ENCODE measurements at regions not wholly inside any gene's neighbourhood (a gene's known extent, or its start where the extent isn't known, plus 50 kb on each side); places are given as distances from the start of the nearest gene placed in this dataset.

DNA sequence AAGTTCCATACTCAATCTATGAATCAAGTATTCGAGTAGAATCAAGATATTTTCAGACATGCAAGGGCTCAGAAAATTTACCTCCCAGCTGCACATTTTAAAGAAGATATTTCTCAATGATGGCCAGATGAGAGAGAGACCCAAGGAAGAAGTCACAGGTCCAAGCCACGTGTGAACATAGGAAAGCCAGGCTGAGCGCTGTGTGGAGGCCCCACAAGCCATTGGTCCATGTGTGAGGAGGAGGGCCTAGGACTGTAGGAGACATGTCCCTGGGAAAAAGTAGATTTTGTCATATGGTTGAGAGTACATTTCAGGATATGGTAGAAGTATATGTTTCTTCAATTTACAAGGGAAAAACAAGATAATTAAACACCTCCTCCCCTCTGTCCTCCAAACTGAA is 115.8 kb upstream of the RPS23 start:
- H3K4me1 ChIP-seq (ENCODE audit: control insufficient read depth, insufficient read depth, low read length, unreplicated experiment): peaks cover 34% of the 10 kb centered on the region
- no peaks in the 10 kb centered on the region for H3K79me2 ChIP-seq (ENCODE audit: control insufficient read depth, insufficient read depth, low read length, unreplicated experiment)
- H3K27ac ChIP-seq (ENCODE audit: low read depth, low read length): no peak overlapping the region
- no peak overlapping the region for H3K4me3 ChIP-seq (ENCODE audit: low read depth, low read length)
- no peaks in the 10 kb centered on the region for H3K27me3 ChIP-seq (ENCODE audit: insufficient read depth, low read length)
- H2AFZ ChIP-seq (ENCODE audit: low read length, unreplicated experiment): no peak overlapping the region
- no peaks in the 10 kb centered on the region for H3K36me3 ChIP-seq (ENCODE audit: insufficient read depth, low read length)

DNA sequence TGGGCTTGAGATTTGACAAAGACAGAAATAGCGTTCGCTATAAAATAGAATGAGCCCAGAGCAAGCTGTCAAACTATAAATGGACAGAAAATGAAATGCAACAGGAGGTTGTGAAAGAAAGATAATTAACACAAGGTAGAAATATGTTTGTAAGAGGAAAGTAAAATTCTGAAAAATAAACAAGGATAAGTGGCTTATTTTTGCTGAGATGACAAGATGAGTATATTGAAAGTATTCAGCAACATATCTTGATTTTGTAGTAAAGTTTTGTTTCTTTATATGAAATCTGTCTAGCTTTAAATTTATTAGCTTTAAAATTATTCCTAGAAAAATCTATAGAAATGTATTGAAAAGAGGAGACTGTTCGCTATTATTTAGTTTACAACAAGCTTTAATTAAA is 111.9 kb upstream of the RPS23 start:
- peaks cover 32% of the 10 kb centered on the region for H3K4me1 ChIP-seq (ENCODE audit: control insufficient read depth, insufficient read depth, low read length, unreplicated experiment)
- H3K79me2 ChIP-seq (ENCODE audit: control insufficient read depth, insufficient read depth, low read length, unreplicated experiment): no peaks in the 10 kb centered on the region
- no peaks in the 10 kb centered on the region for H3K27me3 ChIP-seq (ENCODE audit: insufficient read depth, low read length)
- H2AFZ ChIP-seq (ENCODE audit: low read length, unreplicated experiment): no peak overlapping the region
- peak overlapping the region; percentile 97 for H3K27ac ChIP-seq (ENCODE audit: low read depth, low read length)
- no peak overlapping the region for H3K4me3 ChIP-seq (ENCODE audit: low read depth, low read length)
- no peaks in the 10 kb centered on the region for H3K36me3 ChIP-seq (ENCODE audit: insufficient read depth, low read length)

DNA sequence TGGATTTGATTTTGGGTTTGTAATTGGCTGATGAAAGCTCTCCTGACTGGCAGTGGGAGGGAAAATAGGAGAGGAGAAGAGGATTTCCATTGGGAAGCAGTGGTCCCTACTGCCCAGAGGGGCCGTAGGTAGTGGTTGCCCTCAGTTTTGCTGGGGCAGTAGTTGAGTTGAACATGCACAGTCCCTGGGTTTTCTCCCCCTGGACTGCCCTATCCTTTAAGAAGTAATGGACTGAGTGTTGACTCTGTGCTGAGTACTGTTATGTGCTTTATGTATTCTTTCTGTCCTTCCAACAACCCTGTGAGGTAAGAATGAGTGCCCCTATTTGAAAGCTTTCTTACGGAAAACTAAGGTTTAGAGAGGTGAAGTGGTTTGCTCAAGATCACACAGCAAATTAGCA is 111.2 kb upstream of the RPS23 start:
- no peaks in the 10 kb centered on the region for H3K79me2 ChIP-seq (ENCODE audit: control insufficient read depth, insufficient read depth, low read length, unreplicated experiment)
- no peaks in the 10 kb centered on the region for H3K27me3 ChIP-seq (ENCODE audit: insufficient read depth, low read length)
- peaks cover 32% of the 10 kb centered on the region for H3K4me1 ChIP-seq (ENCODE audit: control insufficient read depth, insufficient read depth, low read length, unreplicated experiment)
- H3K27ac ChIP-seq (ENCODE audit: low read depth, low read length): peak overlapping the region; percentile 97
- peak overlapping the region; percentile 58 for H2AFZ ChIP-seq (ENCODE audit: low read length, unreplicated experiment)
- peak overlapping the region; percentile 63 for H3K4me3 ChIP-seq (ENCODE audit: low read depth, low read length)
- H3K36me3 ChIP-seq (ENCODE audit: insufficient read depth, low read length): no peaks in the 10 kb centered on the region

DNA sequence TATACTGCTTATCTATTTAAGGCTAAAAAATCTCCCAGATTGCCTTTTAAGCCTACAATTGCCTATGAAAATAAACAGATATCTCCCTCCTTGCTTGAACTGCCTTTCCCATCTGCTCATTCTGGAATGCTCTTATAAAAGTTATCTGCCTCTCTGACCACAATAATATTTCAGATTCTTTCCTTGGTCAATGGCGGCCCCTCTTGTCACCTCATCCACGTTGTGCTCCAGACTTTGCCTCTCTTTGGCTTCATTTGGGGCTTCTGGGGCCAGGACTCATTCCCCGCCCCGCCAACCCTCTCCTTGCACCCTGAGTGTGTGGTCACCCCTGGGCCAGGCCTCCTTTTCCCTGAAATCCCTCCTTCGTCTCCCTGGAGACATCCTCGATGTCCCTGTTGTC is 110.0 kb upstream of the RPS23 start:
- Histone ChIP-seq H3K36me3 (ENCODE audit: insufficient read depth, low read length) (no peaks in the 10 kb centered on the region), H2AFZ (ENCODE audit: low read length, unreplicated experiment) (no peak overlapping the region), H3K27me3 (ENCODE audit: insufficient read depth, low read length) (no peaks in the 10 kb centered on the region), H3K4me3 (ENCODE audit: low read depth, low read length) (no peak overlapping the region), H3K79me2 (ENCODE audit: control insufficient read depth, insufficient read depth, low read length, unreplicated experiment) (no peaks in the 10 kb centered on the region), H3K4me1 (ENCODE audit: control insufficient read depth, insufficient read depth, low read length, unreplicated experiment) (peaks cover 32% of the 10 kb centered on the region), H3K27ac (ENCODE audit: low read depth, low read length) (peak overlapping the region; percentile 97)

DNA sequence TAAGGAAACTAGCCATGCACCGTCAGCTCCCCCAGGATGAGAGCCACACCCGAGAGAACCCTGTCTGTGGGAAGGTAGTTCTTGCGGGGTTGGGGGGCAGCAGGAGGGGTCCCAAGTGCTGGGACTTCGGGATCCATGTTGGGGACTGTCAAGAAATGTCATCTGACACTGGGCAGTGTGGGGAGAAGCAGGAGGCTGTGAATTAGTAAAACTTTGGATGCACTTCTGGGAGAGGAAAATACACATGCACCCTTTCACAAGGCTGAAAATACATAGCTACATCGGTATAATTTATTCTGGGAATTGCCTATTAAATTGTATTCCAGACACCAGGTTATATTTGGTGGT is 109.6 kb upstream of the RPS23 start:
- no peaks in the 10 kb centered on the region for H3K27me3 ChIP-seq (ENCODE audit: insufficient read depth, low read length)
- H3K27ac ChIP-seq (ENCODE audit: low read depth, low read length): peak overlapping the region; percentile 97
- peaks cover 32% of the 10 kb centered on the region for H3K4me1 ChIP-seq (ENCODE audit: control insufficient read depth, insufficient read depth, low read length, unreplicated experiment)
- H3K4me3 ChIP-seq (ENCODE audit: low read depth, low read length): no peak overlapping the region
- H2AFZ ChIP-seq (ENCODE audit: low read length, unreplicated experiment): peak overlapping the region; percentile 70
- H3K36me3 ChIP-seq (ENCODE audit: insufficient read depth, low read length): no peaks in the 10 kb centered on the region
- no peaks in the 10 kb centered on the region for H3K79me2 ChIP-seq (ENCODE audit: control insufficient read depth, insufficient read depth, low read length, unreplicated experiment)

DNA sequence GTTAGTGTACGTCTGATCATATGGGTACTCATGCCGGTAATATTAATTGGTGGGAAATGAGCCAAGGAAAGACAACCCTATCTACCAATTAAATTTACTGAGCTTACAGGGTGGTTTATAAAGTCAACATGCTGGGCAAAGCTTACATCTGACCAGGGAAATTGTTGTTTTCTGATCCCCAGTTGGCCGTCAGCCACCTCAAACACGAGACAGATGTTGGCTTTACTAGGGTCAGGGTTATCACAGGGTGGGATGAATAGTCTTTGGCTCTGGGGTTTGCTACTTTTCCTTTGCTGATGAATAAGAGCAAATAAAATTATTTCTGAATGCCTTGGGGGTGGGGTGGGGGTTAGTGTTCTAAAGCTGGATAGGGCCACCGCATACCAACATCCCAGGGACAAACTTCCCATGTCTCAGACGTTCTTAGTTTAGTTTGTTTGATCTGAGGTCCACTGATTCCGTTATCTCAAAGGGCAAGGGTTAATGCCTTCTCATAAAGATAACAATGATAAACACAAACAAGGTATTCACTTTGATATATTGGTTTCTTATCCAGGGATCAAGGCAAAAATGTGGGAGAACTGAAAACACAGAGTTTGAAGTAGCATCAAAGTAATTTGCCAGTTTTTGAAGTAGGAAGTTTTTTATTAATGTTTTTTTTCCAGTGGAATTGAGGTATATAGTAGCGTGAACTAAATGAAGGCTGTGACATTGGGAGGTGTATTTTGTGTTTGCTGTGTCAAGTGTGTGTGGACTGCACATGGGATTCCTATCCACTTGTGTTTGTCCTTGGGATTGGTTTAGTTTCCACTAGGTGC is 109.1 kb upstream of the RPS23 start:
- peak overlapping the region; percentile 97 for H3K27ac ChIP-seq (ENCODE audit: low read depth, low read length)
- no peak overlapping the region for H3K4me3 ChIP-seq (ENCODE audit: low read depth, low read length)
- H3K79me2 ChIP-seq (ENCODE audit: control insufficient read depth, insufficient read depth, low read length, unreplicated experiment): no peaks in the 10 kb centered on the region
- H3K27me3 ChIP-seq (ENCODE audit: insufficient read depth, low read length): no peaks in the 10 kb centered on the region
- H3K4me1 ChIP-seq (ENCODE audit: control insufficient read depth, insufficient read depth, low read length, unreplicated experiment): peaks cover 32% of the 10 kb centered on the region
- H3K36me3 ChIP-seq (ENCODE audit: insufficient read depth, low read length): no peaks in the 10 kb centered on the region
- peak overlapping the region; percentile 70 for H2AFZ ChIP-seq (ENCODE audit: low read length, unreplicated experiment)

DNA sequence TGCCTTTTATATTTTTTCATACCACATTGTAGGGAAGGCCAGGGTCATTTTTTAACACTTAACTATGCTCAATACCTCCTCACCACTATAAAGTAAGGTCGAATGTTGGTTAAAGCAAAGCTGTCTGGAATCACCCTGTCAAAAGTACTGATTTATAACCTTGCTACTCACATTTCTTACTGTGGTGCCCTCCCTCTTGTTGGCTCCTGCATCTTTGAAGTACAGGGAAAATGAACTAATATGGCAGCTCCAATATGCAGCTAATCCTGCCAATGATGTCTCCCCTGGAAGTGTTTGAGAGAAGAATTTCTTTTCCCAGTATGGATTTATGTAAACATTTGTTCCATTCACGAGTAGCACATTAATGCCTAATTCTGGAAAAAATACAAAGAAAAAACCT is 108.4 kb upstream of the RPS23 start:
- Histone ChIP-seq H2AFZ (ENCODE audit: low read length, unreplicated experiment) (peak overlapping the region; percentile 70), H3K27me3 (ENCODE audit: insufficient read depth, low read length) (no peaks in the 10 kb centered on the region), H3K4me3 (ENCODE audit: low read depth, low read length) (no peak overlapping the region), H3K36me3 (ENCODE audit: insufficient read depth, low read length) (no peaks in the 10 kb centered on the region), H3K79me2 (ENCODE audit: control insufficient read depth, insufficient read depth, low read length, unreplicated experiment) (no peaks in the 10 kb centered on the region), H3K4me1 (ENCODE audit: control insufficient read depth, insufficient read depth, low read length, unreplicated experiment) (peaks cover 32% of the 10 kb centered on the region), H3K27ac (ENCODE audit: low read depth, low read length) (peak overlapping the region; percentile 97)

DNA sequence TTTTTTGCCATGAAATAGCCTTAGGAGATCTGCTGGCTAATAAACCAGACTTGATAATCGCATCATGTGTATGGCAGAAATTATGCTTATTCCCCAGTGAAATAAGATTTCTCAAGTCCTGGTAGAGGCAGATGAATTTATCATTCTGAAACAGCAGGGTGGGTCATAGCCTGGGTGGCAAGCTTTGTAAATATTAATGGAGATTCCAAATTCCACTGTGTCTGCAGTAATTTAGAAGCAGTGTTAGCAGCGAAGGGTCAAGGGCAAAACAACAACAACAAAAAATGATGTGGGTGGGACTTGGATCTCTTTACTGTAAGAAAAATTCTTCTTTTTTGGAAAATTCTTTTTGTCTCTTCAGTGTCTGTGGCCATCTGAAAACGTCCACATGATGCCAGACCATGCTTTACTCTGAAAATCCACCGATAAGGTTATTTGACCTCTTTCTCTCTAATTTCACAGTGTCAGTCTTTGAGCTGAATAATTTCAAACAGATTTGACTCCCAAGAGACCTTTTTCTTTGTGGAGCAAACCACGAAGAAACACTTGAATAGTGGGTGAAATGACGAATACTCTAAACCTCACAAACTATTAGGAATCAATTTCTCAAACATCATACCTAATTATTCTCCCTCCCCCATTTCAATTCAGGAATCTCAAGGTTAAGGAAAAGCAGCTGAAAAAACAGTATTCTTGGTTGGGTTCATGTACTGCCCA is 106.0 kb upstream of the RPS23 start:
- Histone ChIP-seq H3K27me3 (ENCODE audit: insufficient read depth, low read length) (no peaks in the 10 kb centered on the region), H2AFZ (ENCODE audit: low read length, unreplicated experiment) (no peak overlapping the region), H3K36me3 (ENCODE audit: insufficient read depth, low read length) (no peaks in the 10 kb centered on the region), H3K4me3 (ENCODE audit: low read depth, low read length) (no peak overlapping the region), H3K27ac (ENCODE audit: low read depth, low read length) (no peak overlapping the region), H3K4me1 (ENCODE audit: control insufficient read depth, insufficient read depth, low read length, unreplicated experiment) (peaks cover 26% of the 10 kb centered on the region), H3K79me2 (ENCODE audit: control insufficient read depth, insufficient read depth, low read length, unreplicated experiment) (no peaks in the 10 kb centered on the region)

DNA sequence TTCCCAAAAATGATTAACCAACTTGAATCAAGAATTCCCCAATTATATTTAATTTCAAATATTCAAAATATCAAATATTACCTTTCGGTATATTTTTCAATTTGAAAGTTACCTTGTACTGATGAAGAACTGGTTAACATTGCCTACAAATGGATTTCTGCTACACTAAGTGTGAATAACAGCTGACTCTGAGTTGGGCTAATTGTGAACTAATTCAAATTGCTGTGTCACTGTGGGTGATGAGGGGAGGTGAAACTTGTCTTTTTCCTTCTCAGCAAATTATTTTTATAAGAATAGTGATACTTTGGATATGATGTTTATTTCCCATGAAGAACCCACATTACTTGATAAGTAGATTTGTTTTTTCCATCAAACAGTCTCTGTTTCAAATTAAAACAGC is 103.4 kb upstream of the RPS23 start:
- Histone ChIP-seq H3K36me3 (ENCODE audit: insufficient read depth, low read length) (no peaks in the 10 kb centered on the region), H3K4me3 (ENCODE audit: low read depth, low read length) (no peak overlapping the region), H3K4me1 (ENCODE audit: control insufficient read depth, insufficient read depth, low read length, unreplicated experiment) (peaks cover 2% of the 10 kb centered on the region), H3K79me2 (ENCODE audit: control insufficient read depth, insufficient read depth, low read length, unreplicated experiment) (no peaks in the 10 kb centered on the region), H3K27me3 (ENCODE audit: insufficient read depth, low read length) (no peaks in the 10 kb centered on the region), H3K27ac (ENCODE audit: low read depth, low read length) (no peak overlapping the region), H2AFZ (ENCODE audit: low read length, unreplicated experiment) (no peak overlapping the region)

DNA sequence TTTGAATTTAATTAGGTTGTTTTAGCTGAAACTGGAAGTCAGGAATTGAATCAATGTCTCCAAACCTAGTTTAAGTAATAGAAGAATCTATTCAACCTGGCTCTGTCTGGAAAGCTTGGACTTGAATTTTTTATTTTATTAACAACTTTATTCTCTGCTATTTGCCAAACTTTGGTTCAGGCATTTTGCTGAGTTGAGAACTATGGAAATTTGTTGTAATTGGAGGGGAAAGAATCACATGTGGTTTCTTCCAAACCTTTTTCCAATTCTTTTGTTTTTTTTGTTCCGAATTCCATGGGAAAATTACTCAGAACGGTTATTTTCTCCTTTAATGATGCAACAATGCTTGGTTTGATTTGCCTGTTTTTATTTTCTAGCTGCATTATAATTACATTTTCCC is 98.2 kb upstream of the RPS23 start:
- no peak overlapping the region for H3K4me3 ChIP-seq (ENCODE audit: low read depth, low read length)
- no peaks in the 10 kb centered on the region for H3K4me1 ChIP-seq (ENCODE audit: control insufficient read depth, insufficient read depth, low read length, unreplicated experiment)
- H3K79me2 ChIP-seq (ENCODE audit: control insufficient read depth, insufficient read depth, low read length, unreplicated experiment): no peaks in the 10 kb centered on the region
- no peak overlapping the region for H2AFZ ChIP-seq (ENCODE audit: low read length, unreplicated experiment)
- no peaks in the 10 kb centered on the region for H3K27me3 ChIP-seq (ENCODE audit: insufficient read depth, low read length)
- no peak overlapping the region for H3K27ac ChIP-seq (ENCODE audit: low read depth, low read length)
- no peaks in the 10 kb centered on the region for H3K36me3 ChIP-seq (ENCODE audit: insufficient read depth, low read length)

Measured in ACC112 (cell line).